GM12872 (cell line): ENCODE measurements at regions not wholly inside any gene's neighbourhood (a gene's known extent, or its start where the extent isn't known, plus 50 kb on each side); places are given as distances from the start of the nearest gene placed in this dataset.

ENCODE experiments used
- TF ChIP-seq, protein P1 (sequence below): IDR thresholded peaks from 3 replicates; pipeline ENCODE4 v1.5.1; 2011; ENCODE audit warnings: low read depth, mild to moderate bottlenecking, low read length, moderate library complexity; ENCODE audit not compliant: insufficient read depth

DNA sequence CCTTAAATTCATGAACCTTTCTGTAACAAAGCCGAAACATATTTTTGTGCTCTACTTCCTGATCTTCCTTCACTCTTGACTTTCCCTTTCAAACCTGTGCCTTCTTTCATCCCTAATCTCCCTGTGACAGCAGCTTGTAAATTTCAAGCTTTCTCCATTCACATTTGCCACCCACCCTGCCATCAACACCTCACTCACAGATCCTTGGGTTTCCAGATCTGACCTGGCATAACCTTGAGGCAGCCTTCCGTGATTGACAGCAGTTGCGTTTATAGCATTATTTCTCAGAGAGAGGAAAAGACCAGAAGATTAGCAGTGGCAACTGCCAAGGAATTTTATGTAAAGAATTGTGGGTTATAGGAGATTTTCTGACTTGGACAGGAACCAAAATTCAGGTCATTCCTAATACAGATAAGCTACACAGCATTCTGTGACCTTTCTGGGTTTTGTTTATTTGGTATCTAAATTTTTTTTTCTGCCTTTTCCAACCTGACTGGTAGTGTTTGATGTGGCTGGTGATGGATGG, 260.0 kb downstream of the NR2F1-AS1 start:
- TF ChIP-seq, protein P1, sequence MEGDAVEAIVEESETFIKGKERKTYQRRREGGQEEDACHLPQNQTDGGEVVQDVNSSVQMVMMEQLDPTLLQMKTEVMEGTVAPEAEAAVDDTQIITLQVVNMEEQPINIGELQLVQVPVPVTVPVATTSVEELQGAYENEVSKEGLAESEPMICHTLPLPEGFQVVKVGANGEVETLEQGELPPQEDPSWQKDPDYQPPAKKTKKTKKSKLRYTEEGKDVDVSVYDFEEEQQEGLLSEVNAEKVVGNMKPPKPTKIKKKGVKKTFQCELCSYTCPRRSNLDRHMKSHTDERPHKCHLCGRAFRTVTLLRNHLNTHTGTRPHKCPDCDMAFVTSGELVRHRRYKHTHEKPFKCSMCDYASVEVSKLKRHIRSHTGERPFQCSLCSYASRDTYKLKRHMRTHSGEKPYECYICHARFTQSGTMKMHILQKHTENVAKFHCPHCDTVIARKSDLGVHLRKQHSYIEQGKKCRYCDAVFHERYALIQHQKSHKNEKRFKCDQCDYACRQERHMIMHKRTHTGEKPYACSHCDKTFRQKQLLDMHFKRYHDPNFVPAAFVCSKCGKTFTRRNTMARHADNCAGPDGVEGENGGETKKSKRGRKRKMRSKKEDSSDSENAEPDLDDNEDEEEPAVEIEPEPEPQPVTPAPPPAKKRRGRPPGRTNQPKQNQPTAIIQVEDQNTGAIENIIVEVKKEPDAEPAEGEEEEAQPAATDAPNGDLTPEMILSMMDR = no peak

DNA sequence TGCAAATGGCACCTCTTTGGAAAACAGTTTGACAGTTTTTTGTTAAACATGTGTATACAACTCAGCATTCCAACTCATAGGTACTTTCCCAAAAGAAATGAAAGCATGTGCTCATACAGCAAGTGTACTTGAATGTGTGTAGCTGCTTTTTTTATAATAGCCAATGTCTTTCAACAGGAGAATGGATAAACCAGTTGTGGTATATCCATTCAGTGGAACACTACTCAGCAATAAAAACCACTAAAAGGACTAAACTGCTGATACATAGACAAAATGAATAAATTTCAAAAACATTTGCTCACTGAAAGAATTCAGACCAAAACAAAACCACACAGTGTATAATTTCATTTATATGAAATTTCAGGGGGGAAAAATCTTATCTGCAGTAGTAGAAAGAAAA, 267.3 kb downstream of the NR2F1-AS1 start:
- TF ChIP-seq, protein P1 = no peak

DNA sequence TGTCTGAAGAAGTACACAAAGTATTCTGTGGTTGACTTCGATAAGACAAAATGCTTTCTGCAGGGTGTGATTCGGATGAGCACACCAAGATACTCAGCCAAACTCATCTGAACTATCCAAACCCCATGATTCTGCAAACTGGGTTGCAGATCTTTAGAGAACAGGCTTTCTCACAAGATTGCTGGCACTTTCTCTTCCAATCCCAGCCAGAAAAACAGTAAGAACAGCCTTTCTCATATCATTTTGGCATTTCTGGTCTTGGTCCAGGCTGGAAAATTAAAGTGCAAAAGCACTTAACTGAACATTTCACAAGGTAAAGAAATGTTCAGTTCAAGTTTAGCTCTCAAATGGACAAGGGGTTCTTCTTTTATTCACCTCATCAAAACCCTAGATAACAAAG, 269.1 kb downstream of the NR2F1-AS1 start:
- TF ChIP-seq, protein P1 = no peak

- TF ChIP-seq, protein P1 = no peak
Observed at GRCh38 chr5:93307557-93307956, 273.5 kb downstream of the NR2F1-AS1 start.

DNA sequence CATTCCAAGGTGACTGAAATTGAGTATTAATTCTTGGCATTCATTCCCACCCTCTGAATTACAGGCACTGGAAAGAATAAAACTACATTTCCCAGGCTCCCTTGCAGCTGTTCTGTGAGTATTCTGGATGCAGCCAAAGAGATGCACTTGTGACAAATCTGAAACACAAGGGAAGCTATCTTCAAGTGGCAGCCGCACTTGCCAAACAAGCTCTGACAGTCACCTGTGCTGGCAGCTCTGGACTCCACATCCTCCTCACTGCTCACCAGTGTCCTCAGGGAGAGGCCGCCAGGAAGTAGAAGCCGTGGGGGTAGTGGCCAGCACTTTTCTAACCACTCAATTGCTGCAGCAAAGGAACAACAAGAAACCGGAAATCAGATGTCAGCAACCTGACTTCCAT, 275.0 kb downstream of the NR2F1-AS1 start:
- TF ChIP-seq, protein P1 = no peak

- TF ChIP-seq, protein P1 = no peak
Observed at GRCh38 chr5:93304456-93305250, 276.4 kb downstream of the NR2F1-AS1 start.

DNA sequence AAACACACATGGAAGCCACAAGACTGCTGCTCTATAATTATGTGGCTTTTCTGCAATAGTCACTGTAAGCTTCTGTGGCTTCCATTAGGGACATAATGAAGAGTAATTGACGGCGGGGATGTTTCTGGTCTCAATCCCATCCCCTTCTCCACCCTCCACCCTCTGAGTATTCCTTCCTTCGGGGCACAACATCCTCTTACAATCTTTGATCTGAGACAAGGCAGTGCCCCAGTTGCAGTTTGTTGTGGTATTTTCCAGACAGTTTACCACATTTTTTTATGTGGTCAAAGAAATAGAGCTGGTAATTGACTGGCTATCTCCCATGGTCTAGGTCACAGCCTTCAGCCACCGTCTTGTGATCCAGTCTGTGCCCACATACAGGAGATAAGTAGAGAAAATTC, 277.7 kb downstream of the NR2F1-AS1 start:
- TF ChIP-seq, protein P1 = no peak
